ENCODE measurements at regions not wholly inside any gene's neighbourhood (a gene's known extent, or its start where the extent isn't known, plus 50 kb on each side); places are given as distances from the start of the nearest gene placed in this dataset.

DNA sequence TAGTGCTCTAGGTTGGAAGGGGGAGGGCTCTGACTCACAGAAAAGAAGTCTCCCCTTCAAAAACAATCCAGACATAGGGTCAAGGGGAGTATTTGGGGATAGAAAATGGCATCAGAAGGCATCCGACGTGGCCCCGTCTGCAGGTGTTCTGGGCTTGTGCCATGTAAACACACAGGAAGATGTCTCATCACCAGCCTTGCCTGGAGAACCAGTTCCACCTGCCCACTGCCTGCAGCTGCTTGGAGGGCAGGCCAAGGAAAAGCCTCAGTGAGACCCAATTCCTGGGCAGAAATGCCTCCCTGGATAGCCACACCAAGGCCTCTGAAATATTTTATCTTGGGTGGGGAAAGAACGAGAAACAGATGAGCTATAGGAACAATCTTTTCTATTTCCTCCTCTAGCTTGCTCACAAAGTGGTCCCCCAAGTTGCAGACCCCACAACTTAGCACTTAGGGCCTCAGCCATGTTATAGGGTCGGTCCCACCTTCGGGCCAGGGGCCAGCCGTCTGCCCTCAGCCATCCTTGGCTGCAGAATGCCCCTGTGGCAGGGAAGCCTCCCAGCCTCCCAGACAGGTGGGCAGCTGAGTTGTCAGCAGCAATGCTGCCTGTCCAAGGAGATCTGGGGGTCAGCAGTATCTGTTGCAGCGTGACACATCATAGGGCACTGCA lies 54.3 kb upstream of the ECHDC3 start:
- CTCF ChIA-PET = no interaction called here
- no peak for TF ChIP-seq EZH2 (IDR thresholded peaks at IDR 0.05; ENCODE audit: borderline replicate concordance, low read depth, low read length, poor library complexity, severe bottlenecking)
- TF ChIP-seq, protein P1, sequence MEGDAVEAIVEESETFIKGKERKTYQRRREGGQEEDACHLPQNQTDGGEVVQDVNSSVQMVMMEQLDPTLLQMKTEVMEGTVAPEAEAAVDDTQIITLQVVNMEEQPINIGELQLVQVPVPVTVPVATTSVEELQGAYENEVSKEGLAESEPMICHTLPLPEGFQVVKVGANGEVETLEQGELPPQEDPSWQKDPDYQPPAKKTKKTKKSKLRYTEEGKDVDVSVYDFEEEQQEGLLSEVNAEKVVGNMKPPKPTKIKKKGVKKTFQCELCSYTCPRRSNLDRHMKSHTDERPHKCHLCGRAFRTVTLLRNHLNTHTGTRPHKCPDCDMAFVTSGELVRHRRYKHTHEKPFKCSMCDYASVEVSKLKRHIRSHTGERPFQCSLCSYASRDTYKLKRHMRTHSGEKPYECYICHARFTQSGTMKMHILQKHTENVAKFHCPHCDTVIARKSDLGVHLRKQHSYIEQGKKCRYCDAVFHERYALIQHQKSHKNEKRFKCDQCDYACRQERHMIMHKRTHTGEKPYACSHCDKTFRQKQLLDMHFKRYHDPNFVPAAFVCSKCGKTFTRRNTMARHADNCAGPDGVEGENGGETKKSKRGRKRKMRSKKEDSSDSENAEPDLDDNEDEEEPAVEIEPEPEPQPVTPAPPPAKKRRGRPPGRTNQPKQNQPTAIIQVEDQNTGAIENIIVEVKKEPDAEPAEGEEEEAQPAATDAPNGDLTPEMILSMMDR (conservative IDR thresholded peaks at IDR 0.05; ENCODE audit: low read depth, low read length) = no peak
- Histone ChIP-seq H3K27ac (ENCODE audit: low read depth, low read length, poor library complexity, severe bottlenecking) (no peak overlapping the region), H3K4me1 (ENCODE audit: insufficient read depth, low read length, poor library complexity, severe bottlenecking) (peaks cover 32% of the 10 kb centered on the region), H3K4me3 (ENCODE audit: low read depth, low read length, poor library complexity, severe bottlenecking) (no peak overlapping the region), H3K36me3 (ENCODE audit: insufficient read depth, low read length, poor library complexity, severe bottlenecking) (no peaks in the 10 kb centered on the region), H3K9me3 (ENCODE audit: low read depth, low read length, poor library complexity, severe bottlenecking) (no peaks in the 10 kb centered on the region), H3K27me3 (replicated peaks; ENCODE audit: insufficient read depth, low read depth, low read length, poor library complexity) (no peaks in the 10 kb centered on the region)
- BruUV-seq (replicated peaks) = no TSS peak
- DNase-seq (ENCODE audit: low spot score) = no peak
- intact Hi-C loops (cut with micrococcal nuclease; ENCODE audit: unreplicated experiment) = no loop called here
- POLR2A ChIA-PET (ENCODE audit: low non-redundant PET) = no interaction called here

DNA sequence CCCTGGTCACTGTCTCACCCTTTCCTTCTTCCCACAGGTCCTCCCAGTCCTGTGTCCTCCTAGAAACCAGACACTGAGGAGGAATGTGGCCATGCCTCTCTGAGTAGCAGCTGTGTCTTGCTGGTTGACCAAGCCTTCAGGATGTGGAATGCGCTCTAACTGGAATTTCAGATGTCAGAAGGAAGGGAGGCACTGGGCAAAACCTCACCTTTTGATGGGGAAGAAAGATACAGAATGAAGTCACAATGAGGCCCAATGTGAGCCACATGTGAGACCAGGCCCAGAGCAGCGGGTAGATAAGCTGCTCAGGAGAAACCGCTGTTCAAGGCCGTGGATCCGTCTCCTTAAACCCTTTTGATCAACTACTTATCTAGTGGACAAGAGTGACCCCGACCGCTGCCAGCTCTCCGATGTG lies 54.8 kb upstream of the ECHDC3 start:
- no TSS peak for BruUV-seq (replicated peaks)
- Histone ChIP-seq H3K36me3 (ENCODE audit: insufficient read depth, low read length, poor library complexity, severe bottlenecking) (no peaks in the 10 kb centered on the region), H3K27me3 (replicated peaks; ENCODE audit: insufficient read depth, low read depth, low read length, poor library complexity) (no peaks in the 10 kb centered on the region), H3K27ac (ENCODE audit: low read depth, low read length, poor library complexity, severe bottlenecking) (no peak overlapping the region), H3K4me1 (ENCODE audit: insufficient read depth, low read length, poor library complexity, severe bottlenecking) (peaks cover 36% of the 10 kb centered on the region), H3K9me3 (ENCODE audit: low read depth, low read length, poor library complexity, severe bottlenecking) (no peaks in the 10 kb centered on the region), H3K4me3 (ENCODE audit: low read depth, low read length, poor library complexity, severe bottlenecking) (no peak overlapping the region)
- no peak for DNase-seq (ENCODE audit: low spot score)
- CTCF ChIA-PET = no interaction called here
- intact Hi-C loops (cut with micrococcal nuclease; ENCODE audit: unreplicated experiment) = no loop called here
- POLR2A ChIA-PET (ENCODE audit: low non-redundant PET) = no interaction called here
- TF ChIP-seq, protein P1 (conservative IDR thresholded peaks at IDR 0.05; ENCODE audit: low read depth, low read length) = no peak

DNA sequence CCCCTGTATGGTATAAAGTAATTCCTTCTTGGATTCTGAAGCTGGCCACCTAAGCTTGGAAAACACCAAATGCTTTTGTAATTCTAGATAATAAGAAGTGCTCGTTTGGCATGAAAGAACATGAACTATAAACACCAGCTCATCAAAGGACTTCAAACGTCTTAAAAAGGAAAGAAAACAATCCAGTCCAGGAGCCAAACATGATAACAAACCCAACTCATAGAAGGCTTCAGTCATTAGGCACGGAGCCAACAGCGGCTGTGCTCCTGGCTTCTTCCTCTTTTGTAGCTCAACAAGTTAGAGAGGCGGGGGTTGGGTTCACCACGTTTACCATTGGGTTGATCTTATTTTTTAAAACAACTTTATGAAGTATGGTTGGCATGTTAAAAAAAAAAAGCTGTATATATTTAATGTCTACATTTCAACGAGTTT lies 56.4 kb upstream of the ECHDC3 start:
- no peak overlapping the region for H3K4me3 ChIP-seq (ENCODE audit: low read depth, low read length, poor library complexity, severe bottlenecking)
- ChIA-PET POLR2A (ENCODE audit: low non-redundant PET) (no interaction called here), CTCF (no interaction called here)
- intact Hi-C loops (cut with micrococcal nuclease; ENCODE audit: unreplicated experiment) = no loop called here
- H3K9me3 ChIP-seq (ENCODE audit: low read depth, low read length, poor library complexity, severe bottlenecking) = no peaks in the 10 kb centered on the region
- no peak for TF ChIP-seq EZH2 (IDR thresholded peaks at IDR 0.05; ENCODE audit: borderline replicate concordance, low read depth, low read length, poor library complexity, severe bottlenecking)
- TF ChIP-seq, protein P1 (conservative IDR thresholded peaks at IDR 0.05; ENCODE audit: low read depth, low read length) = no peak
- BruUV-seq (replicated peaks) = no TSS peak
- no peaks in the 10 kb centered on the region for H3K36me3 ChIP-seq (ENCODE audit: insufficient read depth, low read length, poor library complexity, severe bottlenecking)
- peaks cover 36% of the 10 kb centered on the region for H3K4me1 ChIP-seq (ENCODE audit: insufficient read depth, low read length, poor library complexity, severe bottlenecking)
- no peak overlapping the region for H3K27ac ChIP-seq (ENCODE audit: low read depth, low read length, poor library complexity, severe bottlenecking)
- no peaks in the 10 kb centered on the region for H3K27me3 ChIP-seq (replicated peaks; ENCODE audit: insufficient read depth, low read depth, low read length, poor library complexity)
- peak; percentile 47 for DNase-seq (ENCODE audit: low spot score)
